MM.1S (cell line): ENCODE measurements at regions not wholly inside any gene's neighbourhood (a gene's known extent, or its start where the extent isn't known, plus 50 kb on each side); places are given as distances from the start of the nearest gene placed in this dataset.

Experiments
- CTCF ChIP-seq: fragments of 300-600 bp; sonication (generic); IDR thresholded peaks from 2 replicates; pipeline ENCODE4 v1.5.1; 2016; ENCODE audit warnings: antibody characterized with exemption, low read length, mixed read lengths
- EZH2phosphoT487 ChIP-seq: fragments of 300-600 bp; sonication (generic); IDR thresholded peaks from 2 replicates; pipeline ENCODE4 v1.6.1; 2018; ENCODE audit warnings: antibody characterized with exemption, low read length

GRCh38 chr5:104785097-104785496, 1222.5 kb upstream of the NUDT12 start:
- TF ChIP-seq CTCF, result no peak
- no peak for TF ChIP-seq EZH2phosphoT487
